ENCODE measurements at regions not wholly inside any gene's neighbourhood (a gene's known extent, or its start where the extent isn't known, plus 50 kb on each side); places are given as distances from the start of the nearest gene placed in this dataset.

- no peaks in the 10 kb centered on the region for H3K9me3 Mint-ChIP-seq
- no peak overlapping the region for H3K4me3 Mint-ChIP-seq
- H3K4me1 Mint-ChIP-seq: no peaks in the 10 kb centered on the region
- no peaks in the 10 kb centered on the region for H3K27me3 Mint-ChIP-seq
- no peak overlapping the region for H3K27ac Mint-ChIP-seq
- no peaks in the 10 kb centered on the region for H3K36me3 Mint-ChIP-seq
Observed at GRCh38 chr2:45124456-45124855, 115.2 kb upstream of the SIX2 start.

- H3K27ac Mint-ChIP-seq: no peak overlapping the region
- no peaks in the 10 kb centered on the region for H3K4me1 Mint-ChIP-seq
- H3K27me3 Mint-ChIP-seq: no peaks in the 10 kb centered on the region
- no peak overlapping the region for H3K4me3 Mint-ChIP-seq
- no peaks in the 10 kb centered on the region for H3K36me3 Mint-ChIP-seq
- no peaks in the 10 kb centered on the region for H3K9me3 Mint-ChIP-seq
Observed at GRCh38 chr2:45123521-45124191, 114.4 kb upstream of the SIX2 start.

GRCh38 chr2:45123065-45123464 lies 113.8 kb upstream of the SIX2 start:
- no peak overlapping the region for H3K4me3 Mint-ChIP-seq
- H3K9me3 Mint-ChIP-seq: no peaks in the 10 kb centered on the region
- H3K36me3 Mint-ChIP-seq: no peaks in the 10 kb centered on the region
- H3K27me3 Mint-ChIP-seq: peaks cover under 1% of the 10 kb centered on the region
- H3K4me1 Mint-ChIP-seq: no peaks in the 10 kb centered on the region
- no peak overlapping the region for H3K27ac Mint-ChIP-seq

GRCh38 chr2:45121236-45121927 lies 112.1 kb upstream of the SIX2 start:
- Mint-ChIP-seq H3K27ac (no peak overlapping the region), H3K27me3 (peaks cover 1% of the 10 kb centered on the region), H3K4me3 (no peak overlapping the region), H3K4me1 (no peaks in the 10 kb centered on the region), H3K36me3 (no peaks in the 10 kb centered on the region), H3K9me3 (no peaks in the 10 kb centered on the region)

- peaks cover 1% of the 10 kb centered on the region for H3K27me3 Mint-ChIP-seq
- no peaks in the 10 kb centered on the region for H3K4me1 Mint-ChIP-seq
- no peak overlapping the region for H3K27ac Mint-ChIP-seq
- no peak overlapping the region for H3K4me3 Mint-ChIP-seq
- H3K36me3 Mint-ChIP-seq: no peaks in the 10 kb centered on the region
- no peaks in the 10 kb centered on the region for H3K9me3 Mint-ChIP-seq
Observed at GRCh38 chr2:45120546-45120945, 111.3 kb upstream of the SIX2 start.

- Mint-ChIP-seq H3K36me3 (no peaks in the 10 kb centered on the region), H3K9me3 (no peaks in the 10 kb centered on the region), H3K4me1 (no peaks in the 10 kb centered on the region), H3K27ac (no peak overlapping the region), H3K4me3 (no peak overlapping the region), H3K27me3 (peaks cover 1% of the 10 kb centered on the region)
Observed at GRCh38 chr2:45119855-45120254, 110.6 kb upstream of the SIX2 start.

GRCh38 chr2:45119038-45119437 lies 109.8 kb upstream of the SIX2 start:
- Mint-ChIP-seq H3K27ac (no peak overlapping the region), H3K9me3 (no peaks in the 10 kb centered on the region), H3K36me3 (no peaks in the 10 kb centered on the region), H3K4me1 (no peaks in the 10 kb centered on the region), H3K4me3 (no peak overlapping the region), H3K27me3 (peaks cover 1% of the 10 kb centered on the region)

GRCh38 chr2:45117383-45117782 lies 108.1 kb upstream of the SIX2 start:
- Mint-ChIP-seq H3K27me3 (peaks cover 1% of the 10 kb centered on the region), H3K4me1 (no peaks in the 10 kb centered on the region), H3K27ac (no peak overlapping the region), H3K36me3 (no peaks in the 10 kb centered on the region), H3K4me3 (no peak overlapping the region), H3K9me3 (no peaks in the 10 kb centered on the region)

- H3K4me3 Mint-ChIP-seq: no peak overlapping the region
- H3K27me3 Mint-ChIP-seq: peaks cover 1% of the 10 kb centered on the region
- no peaks in the 10 kb centered on the region for H3K36me3 Mint-ChIP-seq
- no peaks in the 10 kb centered on the region for H3K4me1 Mint-ChIP-seq
- H3K27ac Mint-ChIP-seq: no peak overlapping the region
- no peaks in the 10 kb centered on the region for H3K9me3 Mint-ChIP-seq
Observed at GRCh38 chr2:45115181-45115580, 105.9 kb upstream of the SIX2 start.

GRCh38 chr2:45114221-45114955 lies 105.1 kb upstream of the SIX2 start:
- peaks cover 1% of the 10 kb centered on the region for H3K27me3 Mint-ChIP-seq
- no peak overlapping the region for H3K27ac Mint-ChIP-seq
- H3K9me3 Mint-ChIP-seq: no peaks in the 10 kb centered on the region
- H3K36me3 Mint-ChIP-seq: no peaks in the 10 kb centered on the region
- no peaks in the 10 kb centered on the region for H3K4me1 Mint-ChIP-seq
- no peak overlapping the region for H3K4me3 Mint-ChIP-seq

GRCh38 chr2:45112750-45113149 lies 103.5 kb upstream of the SIX2 start:
- no peak overlapping the region for H3K27ac Mint-ChIP-seq

GRCh38 chr2:45105050-45105582 lies 95.9 kb upstream of the SIX2 start:
- H3K9me3 Mint-ChIP-seq: peaks cover 5% of the 10 kb centered on the region
- no peaks in the 10 kb centered on the region for H3K36me3 Mint-ChIP-seq
- no peaks in the 10 kb centered on the region for H3K4me1 Mint-ChIP-seq
- H3K27me3 Mint-ChIP-seq: peaks cover 12% of the 10 kb centered on the region
- no peak overlapping the region for H3K4me3 Mint-ChIP-seq
- H3K27ac Mint-ChIP-seq: no peak overlapping the region

More at GRCh38 chr2:45112750-45113149, 103.5 kb upstream of the SIX2 start:
- Mint-ChIP-seq H3K36me3 (no peaks in the 10 kb centered on the region), H3K27me3 (no peaks in the 10 kb centered on the region), H3K4me3 (no peak overlapping the region), H3K9me3 (no peaks in the 10 kb centered on the region), H3K4me1 (no peaks in the 10 kb centered on the region)

- no peaks in the 10 kb centered on the region for H3K36me3 Mint-ChIP-seq
- no peak overlapping the region for H3K4me3 Mint-ChIP-seq
- peaks cover 5% of the 10 kb centered on the region for H3K9me3 Mint-ChIP-seq
- H3K27ac Mint-ChIP-seq: no peak overlapping the region
- no peaks in the 10 kb centered on the region for H3K4me1 Mint-ChIP-seq
- peaks cover 12% of the 10 kb centered on the region for H3K27me3 Mint-ChIP-seq
Observed at GRCh38 chr2:45104429-45104828, 95.2 kb upstream of the SIX2 start.

GRCh38 chr2:45103351-45104345 lies 94.4 kb upstream of the SIX2 start:
- Mint-ChIP-seq H3K36me3 (no peaks in the 10 kb centered on the region), H3K27me3 (peaks cover 13% of the 10 kb centered on the region), H3K27ac (no peak overlapping the region), H3K4me3 (no peak overlapping the region), H3K9me3 (peaks cover 5% of the 10 kb centered on the region), H3K4me1 (no peaks in the 10 kb centered on the region)

- H3K27ac Mint-ChIP-seq: no peak overlapping the region
- no peaks in the 10 kb centered on the region for H3K4me1 Mint-ChIP-seq
- H3K36me3 Mint-ChIP-seq: no peaks in the 10 kb centered on the region
- H3K4me3 Mint-ChIP-seq: no peak overlapping the region
- peaks cover 15% of the 10 kb centered on the region for H3K27me3 Mint-ChIP-seq
- peaks cover 5% of the 10 kb centered on the region for H3K9me3 Mint-ChIP-seq
Observed at GRCh38 chr2:45102579-45103117, 93.4 kb upstream of the SIX2 start.

Data from activated naive CD4-positive, alpha-beta T cell treated with anti-CD3 and anti-CD28 coated beads, Interleukin-2, amount 50 U/mL, for 24 hours (primary cell).